Thymus (tissue), 11 donors: ENCODE measurements at regions not wholly inside any gene's neighbourhood (a gene's known extent, or its start where the extent isn't known, plus 50 kb on each side); places are given as distances from the start of the nearest gene placed in this dataset.

Experiments
- DNase-seq, 9 donors: peaks; one replicate each; pipeline ENCODE4 v3.0.0-alpha.2; 2013; ENCODE audit warnings: low spot score in 9 of 9, low read depth in 6 of 9, missing footprints in 1 of 9
- H3K27ac ChIP-seq, 2 donors: one replicate each; pipeline ENCODE4 v1.5.1; 2013; ENCODE audit warnings: control low read depth in 1 of 2, low read depth in 1 of 2, low read length in 1 of 2, mild to moderate bottlenecking in 1 of 2, moderate library complexity in 1 of 2
- H3K27me3 ChIP-seq, 2 donors: one replicate each; pipeline ENCODE4 v1.5.1; 2013; ENCODE audit warnings: low read length in 1 of 2; ENCODE audit not compliant: control insufficient read depth in 2 of 2, insufficient read depth in 1 of 2
- H3K36me3 ChIP-seq, 2 donors: one replicate each; pipeline ENCODE4 v1.5.1; 2013; ENCODE audit warnings: low read length in 1 of 2, mild to moderate bottlenecking in 1 of 2, moderate library complexity in 1 of 2; ENCODE audit not compliant: control insufficient read depth in 2 of 2, insufficient read depth in 2 of 2
- H3K4me1 ChIP-seq, 2 donors: one replicate each; pipeline ENCODE4 v1.5.1; 2013; ENCODE audit warnings: low read length in 2 of 2; ENCODE audit not compliant: control insufficient read depth in 2 of 2, insufficient read depth in 2 of 2
- H3K4me3 ChIP-seq, 2 donors: one replicate each; pipeline ENCODE4 v1.5.1; 2013; ENCODE audit warnings: low read length in 2 of 2, control low read depth in 1 of 2, mild to moderate bottlenecking in 1 of 2
- H3K9me3 ChIP-seq, 2 donors: one replicate each; pipeline ENCODE4 v1.5.1; 2013; ENCODE audit warnings: low read length in 1 of 2, mild to moderate bottlenecking in 1 of 2; ENCODE audit not compliant: control insufficient read depth in 2 of 2, insufficient read depth in 1 of 2
- WGBS: extraction: QIAGEN DNeasy Blood & Tissue Kit; methylation state at CpG from one replicate; pipeline ENCODE4 v1.1.7; 2013; 5-methylcytosine and 5-hydroxymethylcytosine counted together
- donor health status: healthy.

DNA sequence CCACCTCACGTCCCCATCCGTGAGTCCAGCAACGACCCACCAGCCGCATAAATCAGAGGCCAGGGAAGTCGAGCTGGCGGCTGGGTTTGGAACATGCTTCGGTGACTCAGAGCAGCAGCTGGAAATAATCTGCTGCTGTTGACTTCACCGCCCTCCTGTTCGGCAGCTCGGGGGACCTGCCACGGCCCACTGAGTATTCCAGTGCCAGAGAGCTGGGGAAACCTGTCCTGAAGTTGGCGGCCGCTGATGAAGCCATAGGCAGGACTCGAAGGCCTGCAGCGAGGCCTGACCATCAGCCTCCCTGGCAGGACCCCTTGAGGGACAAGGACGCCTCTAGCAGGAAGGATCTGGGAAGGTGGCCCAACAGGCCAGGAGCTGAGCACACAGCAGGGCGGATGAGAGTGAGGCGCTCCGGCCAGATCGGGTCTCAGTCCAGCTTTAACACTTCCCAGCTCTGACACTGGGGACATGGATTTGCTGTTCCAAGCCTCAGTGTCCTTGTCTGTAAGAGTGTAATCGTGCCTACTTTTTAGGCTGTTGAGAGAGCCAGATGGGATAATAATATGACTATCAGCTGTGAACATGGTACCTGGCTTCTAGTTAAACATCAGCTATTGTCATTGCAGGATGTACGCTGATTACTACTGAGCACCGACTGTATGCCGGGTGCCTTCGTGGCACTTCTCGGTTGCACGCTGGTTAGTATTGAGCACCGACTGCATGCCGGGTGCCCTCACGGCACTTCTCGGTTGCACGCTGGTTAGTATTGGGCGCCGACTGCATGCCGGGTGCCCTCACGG, 50.4 kb upstream of the CIBAR2 start:
- Histone ChIP-seq H3K9me3 (no peaks in the 10 kb centered on the region), H3K4me3 (no peak overlapping the region), H3K36me3 (no peaks in the 10 kb centered on the region), H3K27ac (peak overlapping the region in 1 of 2 donors; percentile 0), H3K27me3 (peaks cover 8 to 28% of the 10 kb centered on the region in 2 donors), H3K4me1 (peaks cover 8 to 23% of the 10 kb centered on the region in 2 donors)
- 96% methylated on average over 36 of the region's 36 CpGs for WGBS
- DNase-seq: no peak

DNA sequence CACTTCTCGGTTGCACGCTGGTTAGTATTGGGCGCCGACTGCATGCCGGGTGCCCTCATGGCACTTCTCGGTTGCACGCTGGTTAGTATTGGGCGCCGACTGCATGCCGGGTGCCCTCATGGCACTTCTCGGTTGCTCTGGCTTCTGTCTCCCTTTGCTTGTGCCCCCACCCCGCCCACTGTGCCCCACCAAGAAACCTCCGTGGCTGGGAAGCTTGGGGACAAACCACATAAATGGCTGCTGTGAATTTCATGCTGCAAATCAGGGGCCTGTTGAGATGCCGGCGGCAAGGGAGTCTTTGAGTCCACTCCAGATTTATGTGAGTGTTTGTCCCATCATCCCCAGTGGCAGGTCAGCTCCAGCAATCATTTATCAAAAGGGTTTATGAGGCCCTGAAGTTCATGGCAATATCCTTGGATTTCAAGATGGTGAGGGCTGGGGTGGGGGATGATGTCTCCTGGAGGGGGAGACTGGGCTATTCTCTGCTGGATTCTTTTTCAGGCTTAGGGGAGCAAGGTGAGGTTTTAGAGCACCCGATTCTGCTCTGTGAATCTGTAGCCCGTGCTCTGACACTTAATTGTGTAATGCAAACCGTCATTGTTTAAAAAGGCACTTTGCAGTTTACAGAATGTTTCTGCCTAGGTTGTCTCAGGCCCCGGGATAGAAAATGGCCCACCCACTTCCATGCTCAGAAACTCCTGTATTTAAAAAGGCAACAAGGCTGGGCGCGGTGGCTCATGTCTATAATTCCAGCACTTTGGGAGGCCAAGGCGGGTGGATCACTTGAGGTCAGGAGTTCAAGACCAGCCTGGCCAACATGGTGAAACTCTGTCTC, 51.2 kb upstream of the CIBAR2 start:
- 91% methylated on average over 22 of the region's 22 CpGs for WGBS
- Histone ChIP-seq H3K36me3 (no peaks in the 10 kb centered on the region), H3K9me3 (no peaks in the 10 kb centered on the region), H3K27ac (no peak overlapping the region), H3K27me3 (peaks cover 15 to 36% of the 10 kb centered on the region in 2 donors), H3K4me3 (no peak overlapping the region), H3K4me1 (peaks cover 2 to 18% of the 10 kb centered on the region in 2 donors)
- DNase-seq: no peak

DNA sequence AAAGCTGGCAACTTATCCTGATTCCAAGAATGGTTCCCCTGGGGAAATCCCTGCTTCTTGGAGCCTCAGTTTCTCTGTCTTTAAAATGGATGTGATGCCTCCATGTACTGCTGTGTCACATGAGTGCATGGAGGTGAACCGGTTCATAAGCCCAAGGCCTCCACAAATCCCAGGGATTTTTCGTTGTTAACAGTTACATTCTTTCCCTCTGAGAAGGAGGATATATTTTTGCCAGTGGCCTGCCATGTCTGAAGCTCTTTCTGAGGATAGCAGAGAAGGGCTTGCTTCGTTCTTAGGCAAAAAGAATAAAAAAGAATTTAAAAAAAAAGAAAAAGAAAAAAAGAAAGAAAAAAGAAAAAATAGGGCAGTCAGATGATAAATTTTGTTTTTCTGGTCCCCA, 52.2 kb upstream of the CIBAR2 start:
- Histone ChIP-seq H3K9me3 (no peaks in the 10 kb centered on the region), H3K27ac (no peak overlapping the region), H3K4me1 (peaks cover 0 to 11% of the 10 kb centered on the region in 2 donors), H3K27me3 (peaks cover 22 to 40% of the 10 kb centered on the region in 2 donors), H3K4me3 (no peak overlapping the region), H3K36me3 (no peaks in the 10 kb centered on the region)
- WGBS: 97% methylated on average over 3 of the region's 3 CpGs
- no peak for DNase-seq

DNA sequence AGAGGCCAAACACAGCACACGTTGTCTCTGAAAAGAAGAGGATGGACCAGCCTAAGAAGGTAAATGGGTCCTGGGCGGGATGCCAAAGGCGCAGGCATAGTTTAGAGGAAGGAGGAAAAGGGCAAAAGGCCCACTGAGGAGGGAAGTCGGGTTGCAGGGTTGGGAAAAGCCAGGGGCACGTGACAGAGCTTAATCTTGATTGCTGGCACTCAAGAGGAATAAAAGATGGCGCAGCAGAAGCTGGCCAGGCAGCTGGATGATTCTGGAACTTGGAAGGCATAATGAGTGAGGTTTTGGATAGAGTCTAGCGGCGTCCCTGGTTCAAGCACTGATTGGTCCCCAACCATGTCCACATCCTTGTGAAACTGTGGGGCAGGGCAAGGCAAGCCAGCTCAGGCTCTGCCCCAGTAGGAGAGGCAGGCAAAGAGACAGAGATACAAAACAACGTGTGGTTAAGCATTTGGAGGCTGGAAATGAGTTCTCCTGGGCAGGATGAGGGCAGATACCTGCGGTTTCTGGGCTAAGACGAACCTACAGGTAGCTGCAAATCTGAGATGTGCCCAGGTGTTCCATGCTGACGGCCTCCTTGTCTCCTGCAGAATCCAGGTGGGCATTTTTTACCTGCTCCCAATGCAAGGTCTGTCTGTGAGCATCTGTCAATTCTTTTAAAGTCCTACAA, 52.7 kb upstream of the CIBAR2 start:
- peaks cover 28 to 44% of the 10 kb centered on the region in 2 donors for H3K27me3 ChIP-seq
- no peak overlapping the region for H3K4me3 ChIP-seq
- peaks cover under 1 to 11% of the 10 kb centered on the region in 2 donors for H3K4me1 ChIP-seq
- DNase-seq: no peak
- no peak overlapping the region for H3K27ac ChIP-seq
- 92% methylated on average over 12 of the region's 12 CpGs for WGBS
- H3K9me3 ChIP-seq: no peaks in the 10 kb centered on the region
- no peaks in the 10 kb centered on the region for H3K36me3 ChIP-seq

DNA sequence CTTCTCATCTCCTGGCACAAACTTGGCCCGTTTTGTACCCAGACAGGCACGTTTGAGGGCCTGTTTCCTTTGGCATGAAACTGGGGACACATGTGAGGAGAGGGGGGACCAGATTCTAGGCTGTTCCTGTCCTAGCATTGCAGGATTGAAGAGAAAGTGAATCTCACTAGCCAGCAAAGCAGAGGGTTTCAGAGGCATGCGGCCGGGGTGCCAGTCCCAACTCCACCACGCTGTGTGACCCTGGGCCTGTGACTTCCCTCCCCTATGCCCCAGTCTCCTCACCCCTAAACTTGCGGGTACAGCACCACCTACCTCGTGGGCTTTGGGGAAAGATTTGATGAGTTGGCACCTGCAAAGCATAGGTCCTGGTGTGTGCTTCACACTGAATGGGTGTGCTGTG, 53.5 kb upstream of the CIBAR2 start:
- WGBS: 90% methylated on average over 7 of the region's 7 CpGs
- no peak for DNase-seq
- Histone ChIP-seq H3K27ac (no peak overlapping the region), H3K27me3 (peaks cover 36 to 52% of the 10 kb centered on the region in 2 donors), H3K4me1 (peaks cover 2 to 11% of the 10 kb centered on the region in 2 donors), H3K36me3 (no peaks in the 10 kb centered on the region), H3K4me3 (no peak overlapping the region), H3K9me3 (no peaks in the 10 kb centered on the region)

DNA sequence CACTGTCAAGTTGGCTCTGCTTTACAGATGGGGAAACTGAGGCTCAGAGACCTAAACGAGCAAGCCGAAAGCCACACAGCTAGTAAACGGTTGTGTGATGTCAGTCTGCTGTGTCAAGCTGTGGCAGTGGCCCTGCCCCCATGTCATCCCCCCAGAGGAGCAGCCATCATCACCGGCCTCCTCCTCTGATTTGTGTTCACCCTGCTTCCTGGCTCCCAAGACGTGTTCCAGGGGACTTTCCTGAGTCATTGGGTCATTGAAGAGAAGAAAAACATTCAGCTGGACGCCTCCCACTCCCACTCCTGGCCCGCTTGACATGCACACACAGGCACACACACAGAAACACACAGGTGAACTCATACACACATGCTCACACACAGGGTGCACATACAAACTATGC, 54.0 kb upstream of the CIBAR2 start:
- Histone ChIP-seq H3K4me1 (peaks cover 2 to 11% of the 10 kb centered on the region in 2 donors), H3K36me3 (no peaks in the 10 kb centered on the region), H3K9me3 (no peaks in the 10 kb centered on the region), H3K27ac (no peak overlapping the region), H3K27me3 (peaks cover 41 to 57% of the 10 kb centered on the region in 2 donors), H3K4me3 (no peak overlapping the region)
- DNase-seq: no peak
- 90% methylated on average over 7 of the region's 7 CpGs for WGBS

DNA sequence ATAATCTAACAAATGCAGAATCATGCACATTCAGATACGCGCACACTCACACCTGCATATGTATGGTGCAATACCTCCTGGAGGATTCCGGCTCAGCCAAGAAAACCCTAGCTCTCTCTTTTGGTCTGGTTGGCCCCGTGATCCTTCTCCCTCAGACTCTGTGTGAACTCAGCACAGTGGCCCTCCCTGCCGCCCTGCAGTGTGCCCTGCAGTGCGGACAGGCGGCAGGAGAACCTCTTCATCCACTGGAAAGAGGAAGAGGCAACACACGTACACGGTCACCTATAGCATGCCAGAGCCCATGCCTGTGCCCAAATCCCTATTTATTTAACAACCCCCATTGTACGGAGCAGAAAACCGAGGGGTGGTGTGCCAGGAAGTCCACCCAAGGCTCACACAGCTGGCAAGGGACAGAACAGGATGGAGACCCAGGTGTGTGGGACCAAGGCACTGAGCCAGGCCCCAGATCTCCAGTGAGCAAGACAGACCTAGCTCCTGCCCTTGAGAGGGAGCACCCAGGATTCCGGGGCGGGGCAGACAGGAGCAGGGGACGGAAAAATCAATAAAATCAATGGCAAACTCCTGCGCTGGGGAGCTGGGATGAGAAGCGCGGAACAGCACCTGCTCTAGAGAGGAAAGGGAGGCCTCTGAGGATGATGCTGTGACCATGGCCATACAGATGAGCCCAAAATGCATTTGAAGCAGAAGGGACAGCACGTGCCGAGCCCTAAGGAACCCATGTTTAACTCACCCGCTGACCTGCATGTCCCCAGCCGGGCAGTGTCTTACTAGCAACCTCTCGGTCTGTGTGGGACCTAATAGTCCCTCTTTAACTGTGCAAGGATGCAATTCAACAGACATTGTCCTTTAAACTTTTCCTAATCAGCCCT, 54.7 kb upstream of the CIBAR2 start:
- Histone ChIP-seq H3K27ac (peak overlapping the region in 1 of 2 donors; percentile 9), H3K4me1 (peaks cover 2 to 11% of the 10 kb centered on the region in 2 donors), H3K27me3 (peaks cover 47 to 64% of the 10 kb centered on the region in 2 donors), H3K36me3 (no peaks in the 10 kb centered on the region), H3K4me3 (no peak overlapping the region), H3K9me3 (no peaks in the 10 kb centered on the region)
- DNase-seq: no peak
- 95% methylated on average over 22 of the region's 22 CpGs for WGBS
